Fibroblast of pulmonary artery (primary cell): ENCODE measurements at regions not wholly inside any gene's neighbourhood (a gene's known extent, or its start where the extent isn't known, plus 50 kb on each side); places are given as distances from the start of the nearest gene placed in this dataset.

Experiments used
- DNase-seq: peaks from one replicate; pipeline ENCODE4 v3.0.0-alpha.2; 2010; ENCODE audit warnings: low read depth
- H3K4me3 ChIP-seq: replicated peaks from 2 replicates; pipeline ENCODE4 v1.5.1; 2011; ENCODE audit warnings: low read depth, mild to moderate bottlenecking, control low read depth, low read length, moderate library complexity
- CTCF ChIP-seq: IDR thresholded peaks from 2 replicates; pipeline ENCODE4 v1.5.1; 2011; ENCODE audit warnings: mild to moderate bottlenecking, control low read depth, low read length, inconsistent platforms; ENCODE audit errors: missing control alignments

- DNase-seq: no peak
- no peak overlapping the region for H3K4me3 ChIP-seq
- no peak for TF ChIP-seq CTCF
These were observed 229.1 kb downstream of the NFATC2 start for GRCh38 chr20:51313358-51313827.

- no peak for TF ChIP-seq CTCF
- no peak for DNase-seq
- no peak overlapping the region for H3K4me3 ChIP-seq
These were observed 230.1 kb downstream of the NFATC2 start for GRCh38 chr20:51312480-51312783.

- no peak for DNase-seq
- TF ChIP-seq CTCF: no peak
- no peak overlapping the region for H3K4me3 ChIP-seq
These were observed 230.7 kb downstream of the NFATC2 start for GRCh38 chr20:51311636-51312479.

GRCh38 chr20:51310216-51310615 lies 232.3 kb downstream of the NFATC2 start:
- peak; percentile 79 for DNase-seq
- TF ChIP-seq CTCF: no peak
- H3K4me3 ChIP-seq: no peak overlapping the region

- no peak overlapping the region for H3K4me3 ChIP-seq
- DNase-seq: no peak
- TF ChIP-seq CTCF: no peak
These were observed 233.4 kb downstream of the NFATC2 start for GRCh38 chr20:51309128-51309527.

GRCh38 chr20:51306521-51307358 lies 235.8 kb downstream of the NFATC2 start:
- peak; percentile 73 for DNase-seq
- TF ChIP-seq CTCF: peak; percentile 77
- H3K4me3 ChIP-seq: no peak overlapping the region
